ENCODE measurements at regions not wholly inside any gene's neighbourhood (a gene's known extent, or its start where the extent isn't known, plus 50 kb on each side); places are given as distances from the start of the nearest gene placed in this dataset.
"Not testable (repeated sequence)": the region's sequence is repeated elsewhere in the genome, so short reads cannot be mapped to it uniquely, and the experiment has no call there.

DNA sequence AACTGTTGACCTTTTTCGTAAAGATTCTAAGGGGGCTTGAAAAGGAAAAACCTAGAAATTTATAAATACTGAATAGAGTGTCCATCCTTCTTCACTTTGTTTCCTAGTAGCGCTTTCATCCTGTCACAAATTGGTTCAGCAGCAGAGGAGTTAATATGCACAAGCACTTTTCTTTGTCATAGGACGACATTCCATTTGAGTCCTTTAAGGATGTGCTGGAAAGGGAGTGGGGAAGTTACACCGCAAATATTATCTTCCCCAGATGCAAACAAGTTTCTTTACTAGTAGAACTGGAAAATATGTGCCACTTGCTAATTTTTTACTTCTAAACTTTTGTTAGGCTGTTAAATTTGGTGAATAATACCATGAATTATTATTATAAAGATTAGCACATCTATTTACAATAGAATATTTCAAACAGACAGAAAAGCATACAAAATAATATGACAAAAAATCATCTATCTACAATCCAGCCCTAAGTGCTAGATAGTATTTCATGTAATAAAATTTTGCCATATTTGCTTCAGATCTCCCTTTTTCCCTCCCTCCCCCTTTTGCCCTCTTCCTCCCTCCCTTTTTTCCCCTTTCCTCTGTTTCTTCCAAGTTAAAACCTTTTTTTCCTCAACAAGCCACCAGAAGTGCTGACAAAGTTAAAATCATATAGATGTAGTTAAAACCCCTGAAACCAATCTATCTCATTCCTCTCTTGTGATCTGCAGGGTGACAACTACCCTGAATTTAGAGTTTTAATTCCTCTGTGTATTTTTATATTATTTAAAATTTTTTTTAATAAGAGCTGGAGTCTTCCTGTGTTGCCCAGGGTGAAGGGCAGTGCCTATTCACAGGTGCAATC is 50.5 kb upstream of the MAP4K3 start:
- DNase-seq, result no peak

- DNase-seq, result no peak
These were observed 51.4 kb upstream of the MAP4K3 start for GRCh38 chr2:39488450-39488849.

DNA sequence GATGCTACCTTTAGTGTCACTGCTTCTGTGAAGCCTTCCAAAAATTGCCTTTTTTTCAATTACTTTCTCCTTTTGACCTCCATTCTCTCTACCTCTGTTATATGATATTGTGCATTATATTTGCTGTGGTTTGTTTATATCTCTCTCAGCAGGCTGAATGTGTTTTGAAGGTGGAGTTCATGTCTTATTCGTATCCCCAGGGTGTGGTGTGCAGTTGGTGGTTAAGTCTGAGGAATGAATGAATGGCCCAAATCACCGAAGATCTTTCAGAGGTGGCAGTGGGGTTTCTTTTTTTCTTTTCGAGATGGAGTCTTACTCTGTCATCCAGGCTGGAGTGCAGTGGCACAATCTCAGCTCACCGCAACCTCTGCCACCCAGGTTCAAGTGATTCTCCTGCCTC is 53.5 kb upstream of the MAP4K3 start:
- DNase-seq, result no peak

DNA sequence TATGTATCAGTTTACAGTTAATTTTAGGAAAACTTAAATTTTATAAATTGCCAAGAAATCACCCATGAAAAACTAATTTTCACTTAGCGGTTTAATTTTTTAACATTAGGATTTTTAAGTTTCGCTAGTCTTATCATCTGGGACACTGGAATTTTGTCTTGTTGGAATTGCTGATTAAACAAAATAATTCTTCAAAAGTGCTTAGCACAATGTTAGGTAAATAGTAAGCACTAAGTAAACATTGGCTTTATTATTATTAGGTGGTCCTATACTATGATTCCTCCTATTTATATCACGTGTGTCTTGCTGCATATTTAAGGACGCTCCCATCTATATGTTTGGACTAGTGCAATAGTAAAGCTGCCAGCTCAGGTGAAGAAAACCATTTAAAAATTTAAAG is 54.6 kb upstream of the MAP4K3 start:
- DNase-seq, result no peak

DNA sequence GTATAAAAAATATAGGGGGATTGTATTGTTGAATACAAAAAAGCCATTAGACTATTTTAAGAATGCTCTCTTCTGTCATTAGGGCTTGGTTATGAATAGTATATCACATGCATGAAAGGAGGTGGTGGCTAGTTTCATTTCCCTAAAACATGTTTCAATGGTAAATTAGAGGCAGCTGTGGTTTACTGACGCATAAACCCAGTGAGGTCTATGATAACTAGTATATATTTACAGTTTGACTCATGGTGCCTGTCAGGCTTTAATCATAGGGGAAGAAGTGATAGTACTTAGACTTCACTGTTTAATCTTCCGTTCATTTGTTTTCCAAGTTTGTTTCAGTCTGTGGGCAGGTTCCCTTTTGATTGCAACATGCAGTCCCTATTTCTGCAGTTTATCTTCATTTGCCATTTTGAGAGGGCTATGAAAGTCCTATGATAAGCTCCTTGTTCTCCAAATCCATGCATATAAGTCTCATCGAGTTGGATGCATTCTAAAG is 55.1 kb upstream of the MAP4K3 start:
- DNase-seq, result no peak

DNA sequence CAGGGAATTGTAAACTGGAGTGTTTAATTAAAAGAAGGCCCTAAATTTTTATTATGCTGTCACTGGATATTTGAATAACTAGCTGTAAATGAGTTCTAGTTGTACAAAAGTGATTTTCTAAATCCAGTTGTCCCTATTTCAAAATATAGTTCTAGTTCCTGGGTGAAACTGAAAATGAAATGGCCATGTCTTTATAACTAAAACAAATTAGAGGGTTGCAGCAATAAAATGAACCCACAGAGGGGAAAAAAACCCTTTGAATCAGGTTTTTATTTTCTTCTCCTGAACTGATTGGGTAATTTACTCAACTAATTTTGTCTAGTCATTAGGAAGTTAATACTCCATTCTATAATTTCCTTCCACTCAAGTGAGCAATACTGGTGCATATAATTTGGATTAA is 55.6 kb upstream of the MAP4K3 start:
- no peak for DNase-seq

DNA sequence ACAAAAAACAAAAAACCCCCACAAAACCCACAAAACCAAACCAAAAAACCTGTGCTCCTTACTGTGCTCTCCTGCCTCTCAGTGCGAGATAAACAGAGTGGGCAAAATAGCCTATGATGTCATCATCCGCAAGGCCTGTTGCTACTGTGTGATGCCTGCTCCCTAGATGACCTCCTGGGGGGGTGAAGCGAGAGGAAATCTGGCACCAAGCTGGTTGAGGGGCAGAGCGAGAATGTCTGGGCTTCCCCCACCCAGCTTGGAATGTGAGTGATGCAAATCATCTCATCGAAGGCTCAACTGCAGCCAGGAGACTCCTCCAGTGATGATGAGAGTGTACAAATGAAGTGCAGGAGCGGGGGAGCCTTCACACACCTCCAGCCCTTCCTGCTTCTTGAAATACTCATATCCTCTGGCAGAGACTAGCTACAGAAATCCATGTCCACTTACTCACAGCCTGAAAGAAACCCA is 57.7 kb upstream of the MAP4K3 start:
- DNase-seq, result peak; percentile 56

DNA sequence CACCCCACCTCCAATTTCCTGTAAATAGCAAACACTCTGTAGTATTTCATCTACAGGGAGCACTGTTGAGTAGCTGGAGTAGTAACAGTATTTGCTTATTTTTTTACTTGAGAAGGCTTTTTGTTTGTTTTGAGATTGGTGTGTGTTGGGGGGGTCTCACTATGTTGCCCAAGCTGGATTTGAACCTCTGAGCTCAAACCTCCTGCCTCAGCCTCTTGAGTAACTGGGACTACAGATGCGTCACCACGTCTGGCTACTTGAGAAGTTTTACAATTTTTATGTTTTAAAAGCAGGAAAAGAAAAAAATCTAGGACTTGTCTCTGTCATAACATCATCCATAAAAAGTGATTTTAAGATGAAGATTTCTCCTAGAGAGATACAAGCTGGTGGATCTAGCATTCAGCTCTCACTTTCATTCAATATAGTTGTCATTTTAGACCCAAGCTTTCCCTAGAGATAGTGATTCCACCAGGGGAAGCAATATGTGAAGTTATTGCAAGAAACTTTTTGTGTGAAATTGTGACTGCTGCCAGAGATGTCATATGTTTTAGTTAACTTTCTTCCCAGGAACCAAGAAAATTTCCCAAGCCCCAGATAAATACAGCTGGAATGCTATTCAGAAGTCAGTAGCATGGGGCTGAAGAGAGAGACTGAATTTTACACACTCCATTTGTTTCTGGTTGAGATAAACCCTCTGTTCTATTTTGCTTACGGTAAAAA is 60.2 kb upstream of the MAP4K3 start:
- no peak for DNase-seq

DNA sequence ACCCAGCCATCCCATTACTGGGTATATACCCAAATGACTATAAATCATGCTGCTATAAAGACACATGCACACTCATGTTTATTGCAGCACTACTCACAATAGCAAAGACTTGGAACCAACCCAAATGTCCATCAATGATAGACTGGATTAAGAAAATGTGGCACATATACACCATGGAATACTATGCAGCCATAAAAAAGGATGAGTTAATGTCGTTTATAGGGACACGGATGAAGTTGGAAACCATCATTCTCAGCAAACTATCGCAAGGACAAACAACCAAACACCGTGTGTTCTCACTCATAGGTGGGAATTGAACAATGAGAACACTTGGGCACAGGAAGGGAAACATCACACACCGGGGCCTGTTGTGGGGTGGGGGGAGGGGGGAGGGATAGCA is 61.1 kb upstream of the MAP4K3 start:
- not testable (repeated sequence) for DNase-seq

- DNase-seq, result no peak
These were observed 61.7 kb upstream of the MAP4K3 start for GRCh38 chr2:39498786-39499185.

DNA sequence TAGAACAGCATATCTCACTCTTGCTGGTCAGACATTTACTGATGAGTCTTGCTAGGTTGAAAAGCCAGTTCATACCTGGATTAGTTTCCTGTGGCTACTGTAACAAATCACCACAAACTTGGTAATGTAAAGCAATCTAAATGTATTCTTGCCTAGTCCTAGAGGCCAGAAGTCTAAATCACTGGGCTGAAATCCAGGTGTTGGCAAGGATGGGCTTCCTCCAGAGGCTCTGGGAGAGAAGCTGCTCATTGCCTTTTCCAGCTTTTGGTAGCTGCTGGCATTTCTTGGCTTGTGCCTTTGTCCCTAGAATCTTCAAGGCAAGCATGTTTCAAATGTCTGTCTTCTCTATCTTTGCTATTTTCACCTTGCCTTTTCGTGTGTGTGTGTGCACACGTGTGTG is 62.3 kb upstream of the MAP4K3 start:
- DNase-seq, result no peak

DNA sequence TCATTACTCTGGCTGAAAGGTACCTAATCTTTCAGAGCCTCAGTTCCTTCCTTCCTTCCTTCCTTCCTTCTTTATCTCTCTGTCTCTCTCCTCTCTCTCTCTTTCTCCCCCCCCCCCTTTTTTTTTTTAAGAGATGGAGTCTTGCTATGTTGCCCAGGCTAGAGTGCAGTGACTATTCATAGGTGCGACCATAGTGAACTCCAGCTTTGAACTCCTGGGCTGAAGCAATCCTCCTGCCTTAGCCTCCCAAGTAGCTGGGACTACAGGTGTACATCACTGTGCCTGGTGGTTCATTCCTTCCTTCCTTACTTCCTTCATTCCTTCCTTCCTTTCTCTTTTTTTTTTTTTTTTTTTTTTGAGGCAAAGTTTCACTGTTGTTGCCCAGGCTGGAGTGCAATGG is 64.3 kb upstream of the MAP4K3 start:
- no peak for DNase-seq

GRCh38 chr2:39503277-39503676 is 66.2 kb upstream of the MAP4K3 start:
- DNase-seq, result no peak

GRCh38 chr2:39504790-39505335 is 67.8 kb upstream of the MAP4K3 start:
- DNase-seq, result no peak

DNA sequence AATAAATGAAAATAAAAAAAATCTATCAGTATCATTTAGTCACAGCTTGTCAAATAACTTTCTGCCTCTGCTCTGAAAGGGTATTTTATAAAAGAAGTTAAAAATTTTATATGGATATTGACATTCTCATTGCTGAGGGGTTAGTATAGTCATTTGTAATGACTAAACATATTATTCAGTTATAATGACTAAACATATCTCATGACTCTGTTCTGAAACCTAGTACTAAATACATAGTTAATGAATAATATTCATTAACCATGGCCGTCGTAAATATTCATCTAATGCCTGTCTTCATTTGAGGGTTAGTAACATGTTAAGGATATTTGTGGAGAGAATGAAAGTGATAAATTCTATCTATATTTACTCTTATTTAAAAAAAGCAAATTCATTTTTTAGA is 69.1 kb upstream of the MAP4K3 start:
- DNase-seq, result no peak

- no peak for DNase-seq
These were observed 71.1 kb upstream of the MAP4K3 start for GRCh38 chr2:39508198-39508597.

DNA sequence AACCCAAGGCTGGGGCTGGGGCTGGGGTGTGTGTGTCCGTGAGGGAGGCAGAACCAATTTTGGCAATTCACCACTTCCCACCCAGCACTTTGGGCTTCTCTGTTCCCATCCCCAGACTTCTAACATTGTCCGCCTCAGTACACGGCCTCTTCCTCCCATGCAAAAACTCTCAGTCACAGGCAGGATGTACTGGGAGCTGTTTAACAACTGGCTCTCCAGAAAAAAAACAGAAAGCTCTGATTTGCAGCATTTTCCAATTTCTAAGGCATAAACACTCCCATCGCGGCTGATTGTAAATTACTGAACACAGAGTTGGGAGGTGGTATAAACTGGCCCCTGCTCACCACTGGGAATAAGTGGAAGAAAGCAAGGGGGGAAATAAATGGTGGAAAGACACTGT is 73.1 kb upstream of the MAP4K3 start:
- no peak for DNase-seq

- DNase-seq, result no peak
These were observed 74.1 kb upstream of the MAP4K3 start for GRCh38 chr2:39511219-39511604.

DNA sequence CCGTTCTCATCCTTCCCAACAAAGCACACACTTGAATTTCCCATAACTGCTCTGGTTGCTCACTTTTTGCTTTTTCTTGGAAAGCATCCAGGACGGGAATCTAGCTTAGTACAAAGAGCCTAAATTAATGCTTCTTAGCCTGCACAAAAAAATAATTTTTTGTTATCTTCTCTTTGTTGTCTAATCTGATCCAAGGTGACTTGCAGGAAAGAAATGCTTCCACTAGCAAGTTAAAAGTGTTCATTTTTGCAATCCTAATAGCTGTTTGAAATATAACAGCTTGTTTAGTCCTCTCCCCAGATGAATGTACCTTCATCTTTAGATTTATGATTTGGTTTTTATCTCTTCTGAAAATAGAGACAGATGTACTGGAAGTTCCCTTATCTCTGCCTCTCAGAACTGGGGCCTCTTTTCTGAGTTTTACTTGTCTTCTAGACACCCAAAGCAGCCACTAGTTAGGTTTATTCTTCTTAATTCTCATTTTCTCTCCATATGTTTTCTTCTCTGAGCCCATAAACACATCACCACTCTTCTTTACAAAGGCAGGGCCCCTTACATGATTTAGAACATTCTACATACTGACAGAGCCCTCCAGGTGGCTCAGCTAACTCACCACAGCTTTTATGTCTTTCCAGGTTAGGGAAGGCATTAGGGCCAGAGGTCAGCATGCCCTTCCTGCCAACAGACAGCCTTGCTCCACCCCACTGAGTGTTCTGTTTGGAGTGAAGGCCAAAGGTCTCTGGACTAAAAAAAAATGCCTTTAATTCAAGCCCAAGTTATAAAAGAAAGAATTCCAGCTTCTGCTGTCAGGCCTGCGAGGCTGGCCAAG is 74.7 kb upstream of the MAP4K3 start:
- DNase-seq, result no peak

- no peak for DNase-seq
These were observed 75.4 kb upstream of the MAP4K3 start for GRCh38 chr2:39512434-39512935.

DNA sequence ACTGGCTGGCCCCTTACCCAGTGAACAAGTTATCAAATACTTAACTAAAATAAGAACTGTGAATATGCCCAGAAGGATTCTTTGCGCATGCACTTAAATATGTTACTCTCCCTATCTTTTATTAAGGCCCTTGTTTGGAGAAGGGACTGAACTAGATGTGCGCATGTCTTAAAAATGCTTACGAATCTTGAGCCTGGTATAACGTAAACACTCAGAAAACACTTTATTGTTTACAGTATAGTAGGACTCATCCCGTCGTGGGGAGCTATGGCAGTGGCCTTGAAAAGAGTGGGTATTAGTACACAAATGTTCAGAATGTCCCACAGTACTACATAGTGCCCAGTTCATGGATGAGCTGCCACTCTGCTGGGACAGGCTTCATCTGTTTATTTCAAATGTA is 75.9 kb upstream of the MAP4K3 start:
- DNase-seq, result no peak

GRCh38 chr2:39513641-39514094 is 76.6 kb upstream of the MAP4K3 start:
- peak; percentile 57 for DNase-seq

- DNase-seq, result no peak
These were observed 77.7 kb upstream of the MAP4K3 start for GRCh38 chr2:39514825-39515224.

All from femur (tissue), 1 donor.